Limb (tissue), 2 donors: ENCODE measurements at regions not wholly inside any gene's neighbourhood (a gene's known extent, or its start where the extent isn't known, plus 50 kb on each side); places are given as distances from the start of the nearest gene placed in this dataset.

ENCODE experiments used
- DNase-seq, 2 donors: peaks; one replicate each; pipeline ENCODE4 v3.0.0-alpha.2; 2016; ENCODE audit errors: extremely low spot score in 2 of 2

DNA sequence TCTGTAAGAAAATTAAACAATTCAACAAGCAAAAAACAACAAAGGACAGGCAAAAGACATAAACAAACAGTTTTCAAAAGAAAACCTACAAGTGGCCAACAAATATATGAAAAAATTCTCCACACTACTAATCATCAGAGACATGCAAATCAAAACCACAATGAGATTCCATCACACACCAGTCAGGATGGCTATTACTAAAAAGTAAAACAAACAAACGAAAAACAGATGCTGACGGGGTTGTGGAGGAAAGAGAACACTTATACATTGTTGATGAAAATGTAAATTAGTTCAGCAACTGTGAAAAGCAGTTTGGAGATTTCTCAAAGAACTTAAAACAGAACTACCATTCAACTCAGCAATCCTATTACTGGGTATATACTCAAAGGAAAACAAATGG lies 537.6 kb downstream of the HDGFL1 start:
- no peak for DNase-seq

- no peak for DNase-seq
Observed at GRCh38 chr6:23111984-23112383, 542.6 kb downstream of the HDGFL1 start.

- DNase-seq: no peak
Observed at GRCh38 chr6:23114812-23115504, 545.6 kb downstream of the HDGFL1 start.

DNA sequence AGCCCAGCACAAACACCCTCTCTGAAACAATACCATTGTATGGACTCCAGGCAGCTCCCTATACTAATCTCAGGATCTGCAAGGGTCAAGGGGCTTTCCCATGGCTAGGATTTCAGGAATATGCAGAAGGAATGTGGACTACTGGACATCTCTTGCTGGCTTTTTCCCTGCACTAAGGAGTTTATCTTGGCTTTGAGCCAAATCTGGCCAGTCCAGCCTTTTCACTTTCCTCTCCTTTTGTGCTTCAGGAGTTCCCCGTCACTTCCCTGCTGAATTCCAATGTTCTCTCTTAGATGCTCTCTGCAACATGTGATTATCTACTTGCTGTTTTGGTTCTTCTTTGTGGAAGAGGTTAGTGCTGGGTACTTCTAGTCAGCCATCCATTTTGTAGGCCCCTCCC lies 568.2 kb downstream of the HDGFL1 start:
- DNase-seq: no peak

- no peak for DNase-seq
Observed at GRCh38 chr6:23140871-23141270, 571.5 kb downstream of the HDGFL1 start.

- peak in 1 of 2 donors; percentile 3 for DNase-seq
Observed at GRCh38 chr6:23145781-23146180, 576.4 kb downstream of the HDGFL1 start.

DNA sequence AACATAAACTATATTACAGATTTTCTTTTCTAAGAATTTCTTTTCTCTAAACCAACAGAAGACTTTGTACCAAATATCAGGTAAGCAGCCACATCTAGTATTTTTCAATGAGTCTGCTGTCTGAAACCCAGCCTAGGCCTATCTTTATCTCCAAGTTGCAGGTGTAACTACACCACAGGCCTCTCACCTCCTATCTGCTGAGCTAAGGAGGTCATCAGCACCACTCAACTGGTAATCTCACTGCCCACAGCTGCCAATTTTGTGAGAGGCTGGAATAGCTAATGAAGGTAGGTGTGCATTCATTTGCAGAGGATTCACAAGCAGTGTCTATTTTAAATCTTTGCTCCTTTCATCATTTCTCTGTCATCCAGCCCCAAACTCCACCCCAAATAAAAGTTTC lies 584.8 kb downstream of the HDGFL1 start:
- DNase-seq: no peak

DNA sequence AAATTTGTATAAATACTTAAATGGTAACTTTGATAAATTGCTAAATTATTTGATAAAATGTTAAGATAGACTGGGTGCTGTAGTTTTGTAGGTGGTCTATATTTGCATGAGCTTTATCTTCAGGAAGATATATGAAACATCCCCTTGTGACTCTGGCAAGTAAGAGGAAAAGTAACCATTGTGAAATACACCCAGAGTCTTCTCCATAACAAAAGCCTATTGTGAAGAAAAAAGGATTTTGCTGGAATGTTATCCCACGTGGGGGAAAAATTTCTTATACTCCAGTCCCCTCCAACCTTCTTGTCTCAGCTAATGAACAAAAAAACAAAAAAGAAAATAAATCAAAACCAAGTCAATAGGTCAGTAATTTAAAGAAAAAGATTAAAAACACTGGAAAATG lies 600.7 kb downstream of the HDGFL1 start:
- no peak for DNase-seq

- DNase-seq: no peak
Observed at GRCh38 chr6:23173234-23173633, 603.9 kb downstream of the HDGFL1 start.

- DNase-seq: no peak
Observed at GRCh38 chr6:23174781-23175361, 605.5 kb downstream of the HDGFL1 start.

DNA sequence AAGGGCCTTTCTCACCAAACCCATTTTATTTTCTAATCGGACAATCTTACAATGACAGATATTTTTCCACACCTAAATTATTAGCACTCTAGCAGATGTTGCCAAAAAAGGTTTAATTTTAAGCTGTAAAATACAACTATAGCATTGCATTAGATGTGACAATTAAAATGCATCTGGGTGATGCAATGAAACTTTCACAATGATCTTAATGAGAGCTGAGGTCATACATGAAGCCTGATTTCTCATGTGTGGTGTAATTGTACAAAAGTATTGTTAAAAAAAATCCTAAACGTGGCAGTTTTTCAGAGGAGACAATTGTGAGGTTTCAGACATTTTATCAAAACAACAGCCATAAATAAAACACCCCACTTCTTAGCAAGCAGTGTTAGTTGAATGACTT lies 606.0 kb downstream of the HDGFL1 start:
- DNase-seq: no peak

DNA sequence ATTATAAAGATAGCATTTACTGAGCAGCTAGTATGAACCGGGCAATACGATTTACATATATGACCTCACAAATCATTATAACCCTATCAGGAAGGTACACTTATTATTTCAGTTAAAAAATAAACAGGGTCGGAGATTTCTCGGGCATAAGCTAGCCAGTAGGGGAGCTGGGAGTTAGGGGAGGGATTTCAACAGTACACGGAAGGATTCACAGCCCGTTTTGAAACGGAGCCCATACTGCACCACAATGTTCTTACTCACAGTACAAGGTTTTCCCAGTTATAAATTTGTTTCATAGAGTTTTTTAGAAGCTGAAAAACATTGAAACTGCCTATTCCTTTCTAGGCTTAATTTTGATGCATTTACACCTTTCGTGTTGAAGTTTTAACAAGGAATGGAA lies 607.1 kb downstream of the HDGFL1 start:
- no peak for DNase-seq

DNA sequence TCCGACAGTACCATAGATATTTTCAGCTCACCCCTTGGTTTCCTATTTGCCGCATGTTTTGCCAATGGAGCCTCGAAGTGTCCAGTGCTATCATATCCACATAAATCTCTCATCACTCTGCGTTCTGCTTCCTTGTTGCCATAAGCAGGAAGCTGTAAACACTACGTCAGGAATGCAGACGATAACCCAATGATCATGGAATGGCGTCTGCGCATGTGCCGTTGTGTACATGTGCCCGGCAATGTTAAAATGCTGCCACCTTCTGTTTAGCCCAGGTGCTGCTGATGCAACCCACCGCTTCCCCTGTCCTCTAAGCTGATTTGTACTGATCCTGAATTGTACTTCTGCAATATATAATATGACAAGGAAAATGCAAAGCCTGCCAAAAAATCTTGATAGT lies 607.5 kb downstream of the HDGFL1 start:
- DNase-seq: no peak

DNA sequence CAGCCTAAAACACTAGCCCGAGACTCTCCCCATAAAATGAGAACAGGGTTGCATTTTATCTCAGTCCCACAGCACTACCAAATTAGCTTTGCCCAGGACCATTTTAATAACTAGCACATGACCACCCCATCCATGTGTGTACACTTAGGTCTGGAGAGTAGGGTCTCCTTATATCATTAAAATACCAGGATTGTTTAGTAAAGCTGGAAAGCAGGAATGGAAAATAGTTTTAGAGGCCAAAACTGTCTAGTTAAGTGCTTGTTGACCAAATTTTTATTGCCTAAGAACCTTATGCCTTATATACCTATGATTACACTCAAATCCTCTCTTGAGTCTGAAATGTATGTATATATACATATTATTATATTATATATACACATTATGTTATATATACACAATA lies 608.4 kb downstream of the HDGFL1 start:
- DNase-seq: peak in 1 of 2 donors; percentile 30

DNA sequence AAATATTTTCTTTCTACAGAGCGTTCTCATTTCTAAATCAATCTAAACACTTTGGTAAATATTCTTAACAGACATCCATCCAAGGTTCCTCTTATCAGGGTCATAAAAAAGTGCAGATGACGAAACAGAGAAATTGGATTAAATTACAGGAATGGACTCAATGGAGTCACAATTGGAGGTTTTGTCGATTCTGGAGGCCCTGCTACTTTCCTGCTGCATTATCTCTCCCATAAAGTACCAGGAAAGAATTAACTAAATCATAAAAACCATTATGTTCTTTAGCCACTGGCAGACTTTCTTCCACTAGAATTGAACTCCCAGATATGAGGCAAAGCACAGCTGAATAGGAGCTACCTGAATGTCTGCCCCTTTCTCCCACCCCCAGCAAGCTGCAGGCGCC lies 610.6 kb downstream of the HDGFL1 start:
- no peak for DNase-seq

DNA sequence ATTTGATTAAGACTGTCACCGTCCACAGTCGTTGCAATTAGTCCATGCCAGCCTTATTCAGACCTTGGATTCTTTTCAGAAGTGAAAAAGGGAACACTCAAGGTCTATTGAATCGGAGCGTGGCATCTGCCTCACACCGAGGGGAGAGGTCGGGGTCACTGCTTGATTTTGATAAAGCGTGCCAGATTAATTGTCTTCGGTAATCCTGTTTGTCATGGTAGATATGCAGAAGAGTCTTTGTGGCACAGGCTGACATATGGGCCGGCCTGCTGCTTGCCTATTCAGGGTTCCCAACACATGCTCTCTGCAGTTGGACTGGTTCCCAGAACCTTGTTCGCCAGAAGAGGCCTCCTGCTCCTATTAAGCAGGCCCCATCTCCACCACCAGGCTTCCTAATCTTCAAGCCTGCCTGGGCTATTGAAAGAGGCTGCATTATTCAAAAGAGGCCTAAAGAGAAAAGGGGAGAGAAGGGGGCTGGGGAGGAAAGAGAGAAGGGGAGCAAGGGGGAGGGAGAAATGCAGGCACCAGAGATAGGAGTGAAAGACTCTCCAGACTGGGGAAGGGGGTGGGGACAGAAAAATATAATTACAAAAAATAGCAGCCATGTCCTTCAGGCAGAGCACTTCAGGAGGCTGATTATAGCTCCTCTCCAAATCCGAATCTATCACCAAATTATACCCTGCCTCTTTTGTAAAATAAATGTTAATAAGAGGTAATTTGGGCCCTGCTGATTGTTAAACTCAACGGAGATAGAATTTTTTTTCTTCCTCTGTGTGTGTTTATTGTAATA lies 611.3 kb downstream of the HDGFL1 start:
- peak; percentile 68 to 69 for DNase-seq

GRCh38 chr6:23181356-23182110 lies 612.2 kb downstream of the HDGFL1 start:
- DNase-seq: no peak

- DNase-seq: no peak
Observed at GRCh38 chr6:23183846-23184245, 614.5 kb downstream of the HDGFL1 start.

- no peak for DNase-seq
Observed at GRCh38 chr6:23184351-23184750, 615.0 kb downstream of the HDGFL1 start.

GRCh38 chr6:23195487-23195886 lies 626.1 kb downstream of the HDGFL1 start:
- no peak for DNase-seq

- no peak for DNase-seq
Observed at GRCh38 chr6:23199541-23199940, 630.2 kb downstream of the HDGFL1 start.

- no peak for DNase-seq
Observed at GRCh38 chr6:23200946-23201345, 631.6 kb downstream of the HDGFL1 start.
